ENCODE measurements at regions not wholly inside any gene's neighbourhood (a gene's known extent, or its start where the extent isn't known, plus 50 kb on each side); places are given as distances from the start of the nearest gene placed in this dataset.

DNA sequence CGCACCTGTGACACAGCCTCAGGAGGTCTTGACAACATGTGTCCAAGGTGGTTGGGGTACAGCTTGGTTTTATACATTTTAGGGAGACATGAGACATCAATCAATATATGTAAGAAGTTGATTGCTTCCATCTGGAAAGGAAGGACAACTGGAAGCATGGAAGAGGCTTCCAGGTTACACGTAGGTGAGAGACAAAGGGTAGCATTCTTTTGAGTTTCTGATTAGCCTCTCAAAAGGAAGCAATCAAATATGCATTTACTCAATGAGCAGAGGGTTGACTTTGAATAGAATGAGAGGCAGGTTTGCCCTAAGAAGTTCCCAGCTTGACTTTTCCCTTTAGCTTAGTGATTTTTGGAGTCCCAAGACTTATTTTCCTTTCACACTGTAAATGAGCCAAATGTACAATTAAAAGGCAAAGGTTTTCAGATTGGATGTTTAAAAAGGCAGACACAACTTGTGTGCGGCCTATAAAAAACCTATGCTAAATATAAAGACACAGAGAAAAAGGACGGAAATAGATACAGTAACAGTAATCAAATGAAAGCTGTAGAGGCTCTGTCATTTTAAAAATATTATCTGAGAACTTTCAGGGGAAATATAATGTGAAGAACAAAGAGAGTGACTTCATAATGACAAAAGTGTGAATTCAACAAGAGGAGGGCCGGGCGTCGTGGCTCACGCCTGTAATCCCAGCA is 65.7 kb upstream of the LANCL2 start:
- no peak for TF ChIP-seq PAX5 (IDR thresholded peaks at IDR 0.05; ENCODE audit: insufficient read depth, low read length, severe bottlenecking)
- no peak for TF ChIP-seq TAF1 (IDR thresholded peaks at IDR 0.05; ENCODE audit: low read depth, low read length)
- no peak for TF ChIP-seq SPI1 (IDR thresholded peaks at IDR 0.05; ENCODE audit: low read depth, low read length)
- no peak for FAIRE-seq
- no peak for DNase-seq (ENCODE audit: insufficient read length, low spot score)

DNA sequence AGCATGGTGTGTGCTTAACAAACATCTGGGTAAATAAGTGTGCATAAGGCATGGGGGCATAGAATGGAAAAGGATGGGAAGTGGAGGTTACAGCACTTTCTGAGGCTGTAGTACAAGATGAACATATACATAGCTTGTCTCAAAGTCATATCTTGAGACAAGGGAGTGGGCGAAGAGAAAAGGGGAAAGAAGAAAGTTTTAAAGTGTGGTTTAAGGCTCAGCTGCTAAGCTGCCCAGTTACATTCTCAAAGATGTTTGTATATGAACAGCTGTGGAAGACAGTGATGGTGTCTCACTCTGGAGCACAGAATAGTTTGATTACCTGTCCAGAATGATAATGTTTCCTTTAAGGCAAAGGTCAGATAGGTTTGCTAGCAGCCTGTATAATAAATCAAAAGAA is 61.9 kb upstream of the LANCL2 start:
- TF ChIP-seq POLR2AphosphoS5 (IDR thresholded peaks at IDR 0.05; ENCODE audit: low read depth, low read length) (no peak), POU2F2 (IDR thresholded peaks at IDR 0.05; ENCODE audit: low read depth, low read length) (no peak), SPI1 (IDR thresholded peaks at IDR 0.05; ENCODE audit: low read depth, low read length) (no peak), POLR2A (IDR thresholded peaks at IDR 0.05; ENCODE audit: low read depth, low read length) (no peak)
- DNase-seq (ENCODE audit: insufficient read length, low spot score) = no peak
- FAIRE-seq = no peak

DNA sequence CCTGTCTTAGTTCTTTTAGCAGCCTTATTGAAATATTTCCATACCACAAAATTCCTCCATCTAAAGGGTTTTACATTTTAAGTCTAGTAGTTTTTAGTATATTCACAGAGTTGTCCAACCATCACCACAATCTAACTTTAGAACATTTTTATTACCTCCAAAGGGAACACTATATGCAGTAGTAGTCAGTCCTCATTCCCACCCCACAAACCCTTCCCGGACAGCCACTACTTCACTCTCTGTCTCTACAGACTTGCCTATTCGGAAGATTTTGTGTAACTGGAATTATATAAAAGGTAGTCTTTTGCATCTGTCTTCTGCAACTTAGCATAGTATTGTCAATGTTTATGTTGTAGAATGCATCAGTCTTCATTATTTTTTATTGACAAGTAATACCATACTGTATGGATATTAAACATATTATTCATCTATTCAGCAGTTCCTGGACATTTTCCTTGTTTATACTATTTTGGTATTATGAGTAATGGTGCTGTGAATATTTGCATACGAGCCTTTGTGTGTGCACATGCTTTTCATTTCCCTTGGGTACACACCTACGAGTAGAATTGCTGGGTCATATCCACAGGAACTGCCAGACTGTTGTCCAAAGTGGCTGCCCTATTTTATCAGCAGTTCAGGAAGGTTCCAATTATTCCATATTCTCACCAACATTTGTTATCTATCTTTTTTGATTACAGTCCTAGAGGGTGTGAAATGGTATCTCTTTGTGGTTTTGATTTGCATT is 60.9 kb upstream of the LANCL2 start:
- FAIRE-seq (no peak), DNase-seq (ENCODE audit: insufficient read length, low spot score) (no peak)
- no peak for TF ChIP-seq POLR2A (IDR thresholded peaks at IDR 0.05; ENCODE audit: low read depth, low read length)
- no peak for TF ChIP-seq POLR2AphosphoS5 (IDR thresholded peaks at IDR 0.05; ENCODE audit: low read depth, low read length)
- TF ChIP-seq TAF1 (IDR thresholded peaks at IDR 0.05; ENCODE audit: low read depth, low read length) = no peak
- TF ChIP-seq POU2F2 (IDR thresholded peaks at IDR 0.05; ENCODE audit: low read depth, low read length) = no peak
- TF ChIP-seq PAX5 (IDR thresholded peaks at IDR 0.05; ENCODE audit: insufficient read depth, low read length, severe bottlenecking) = no peak
- TF ChIP-seq SPI1 (IDR thresholded peaks at IDR 0.05; ENCODE audit: low read depth, low read length) = no peak

DNA sequence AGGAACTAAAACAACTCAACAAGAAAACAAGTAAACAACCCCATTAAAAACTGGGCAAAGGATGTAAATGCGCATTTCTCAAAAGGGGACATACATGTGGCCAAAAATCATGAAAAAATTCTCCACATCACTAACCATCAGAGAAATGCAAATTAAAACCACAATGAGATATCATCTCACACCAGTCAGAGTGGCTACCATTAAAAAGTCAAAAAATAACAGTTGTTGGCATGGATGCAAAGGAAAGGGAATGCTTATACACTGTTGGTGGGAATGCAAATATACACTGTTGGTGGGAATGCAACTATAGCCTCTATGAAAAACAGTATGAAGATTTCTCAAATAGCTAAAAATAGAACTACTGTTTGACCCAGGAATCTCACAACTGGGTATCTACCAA is 60.0 kb upstream of the LANCL2 start:
- FAIRE-seq = no peak
- DNase-seq (ENCODE audit: insufficient read length, low spot score) = no peak
- TF ChIP-seq POU2F2 (IDR thresholded peaks at IDR 0.05; ENCODE audit: low read depth, low read length) (no peak), SPI1 (IDR thresholded peaks at IDR 0.05; ENCODE audit: low read depth, low read length) (no peak), TAF1 (IDR thresholded peaks at IDR 0.05; ENCODE audit: low read depth, low read length) (no peak), POLR2AphosphoS5 (IDR thresholded peaks at IDR 0.05; ENCODE audit: low read depth, low read length) (no peak), POLR2A (IDR thresholded peaks at IDR 0.05; ENCODE audit: low read depth, low read length) (no peak), PAX5 (IDR thresholded peaks at IDR 0.05; ENCODE audit: insufficient read depth, low read length, severe bottlenecking) (no peak)

DNA sequence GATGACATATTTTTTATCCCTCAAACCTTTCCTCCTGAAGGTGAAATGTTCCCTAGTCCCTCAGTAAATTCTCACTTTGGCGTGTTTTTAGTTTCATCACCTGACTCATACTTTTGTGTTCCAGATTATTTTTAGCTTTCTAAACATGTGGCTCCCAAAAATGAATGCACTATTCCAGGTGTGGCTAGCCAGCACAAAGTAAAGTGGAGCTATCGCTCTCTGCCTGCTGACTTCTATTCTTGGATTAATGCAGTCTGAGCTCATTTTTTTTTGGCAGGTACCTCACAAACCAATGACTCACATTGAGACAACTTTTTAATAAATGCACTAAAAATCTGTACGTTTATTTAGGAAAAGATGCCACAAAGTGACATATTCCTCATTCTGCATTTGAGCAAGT is 58.8 kb upstream of the LANCL2 start:
- DNase-seq (ENCODE audit: insufficient read length, low spot score) (no peak), FAIRE-seq (no peak)
- TF ChIP-seq POLR2A (IDR thresholded peaks at IDR 0.05; ENCODE audit: low read depth, low read length) (no peak), PAX5 (IDR thresholded peaks at IDR 0.05; ENCODE audit: insufficient read depth, low read length, severe bottlenecking) (no peak), TAF1 (IDR thresholded peaks at IDR 0.05; ENCODE audit: low read depth, low read length) (no peak), SPI1 (IDR thresholded peaks at IDR 0.05; ENCODE audit: low read depth, low read length) (no peak), POLR2AphosphoS5 (IDR thresholded peaks at IDR 0.05; ENCODE audit: low read depth, low read length) (no peak), POU2F2 (IDR thresholded peaks at IDR 0.05; ENCODE audit: low read depth, low read length) (no peak)

DNA sequence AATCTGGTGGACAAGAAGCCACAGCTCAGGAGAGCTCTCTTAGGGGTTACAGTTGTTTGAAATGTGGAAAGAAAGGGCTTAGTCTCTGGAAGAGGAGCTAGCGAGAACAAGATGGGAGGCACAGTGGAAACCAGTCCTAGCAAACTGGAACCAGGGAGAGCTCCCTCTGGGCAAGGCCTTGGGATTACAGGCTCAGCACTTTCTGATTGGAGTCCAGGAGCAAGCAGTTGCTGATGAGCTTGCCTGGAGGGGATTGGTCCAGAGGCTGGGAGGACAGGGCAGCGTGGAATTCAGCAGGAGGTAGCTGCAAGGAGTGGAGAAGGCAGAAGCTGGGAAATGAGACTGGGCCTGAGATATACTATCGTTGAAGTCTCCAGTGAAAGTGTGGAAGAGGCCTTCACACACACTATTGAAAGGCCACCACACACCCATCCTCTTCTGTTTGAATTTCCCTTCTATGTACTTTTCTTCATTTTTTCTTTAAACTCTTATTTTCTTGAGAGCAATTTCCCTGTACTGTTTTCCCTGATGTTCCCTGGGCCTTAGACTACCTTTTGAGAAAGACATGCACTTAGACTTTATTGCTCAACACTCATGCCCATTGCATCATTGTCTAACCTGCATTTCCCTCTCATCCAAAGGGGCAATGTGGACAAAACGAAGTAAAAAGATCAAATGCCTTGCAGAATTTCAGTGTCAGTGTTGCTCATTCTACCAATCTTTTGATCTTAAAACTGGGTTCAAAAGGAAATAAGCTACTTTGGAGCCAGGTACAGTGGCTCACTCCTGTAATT is 57.8 kb upstream of the LANCL2 start:
- DNase-seq (ENCODE audit: insufficient read length, low spot score) (no peak), FAIRE-seq (no peak)
- no peak for TF ChIP-seq PAX5 (IDR thresholded peaks at IDR 0.05; ENCODE audit: insufficient read depth, low read length, severe bottlenecking)

DNA sequence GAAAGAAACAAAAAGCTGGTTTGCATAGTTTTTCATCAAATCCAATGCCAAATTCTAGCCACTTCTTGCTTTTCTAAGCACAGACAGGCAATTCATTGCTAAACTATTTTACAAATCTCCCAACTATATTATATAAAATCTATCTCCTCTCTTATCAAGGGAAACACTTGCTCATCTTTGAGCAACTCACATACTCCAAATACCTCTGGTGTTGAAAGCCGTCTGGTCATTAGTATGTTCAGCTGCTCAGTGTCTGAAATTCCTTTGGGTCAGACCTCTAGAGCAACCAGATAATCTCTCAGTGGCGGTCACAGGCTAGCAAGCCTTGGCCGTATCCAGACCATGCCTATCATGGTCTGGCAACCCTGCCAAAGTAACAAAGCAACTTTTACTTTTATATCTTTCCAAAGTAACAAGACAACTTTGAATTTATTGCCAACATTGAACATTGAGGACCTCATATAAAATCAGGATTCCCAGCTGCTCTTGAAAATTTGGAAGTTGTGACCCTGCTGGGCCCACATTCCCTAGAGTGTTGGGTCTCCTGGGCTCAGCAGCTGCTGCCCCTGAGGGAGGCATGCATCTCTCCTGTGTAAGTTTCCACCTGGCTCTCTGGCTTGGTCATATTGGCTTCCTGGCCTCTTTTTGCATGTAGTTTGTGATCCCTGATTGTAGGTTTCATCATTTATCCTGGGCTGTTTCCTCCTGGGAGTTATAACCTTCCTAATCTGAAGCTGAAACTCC is 56.8 kb upstream of the LANCL2 start:
- FAIRE-seq (no peak), DNase-seq (ENCODE audit: insufficient read length, low spot score) (no peak)
- TF ChIP-seq POU2F2 (IDR thresholded peaks at IDR 0.05; ENCODE audit: low read depth, low read length) (no peak), POLR2A (IDR thresholded peaks at IDR 0.05; ENCODE audit: low read depth, low read length) (no peak), PAX5 (IDR thresholded peaks at IDR 0.05; ENCODE audit: insufficient read depth, low read length, severe bottlenecking) (no peak)

DNA sequence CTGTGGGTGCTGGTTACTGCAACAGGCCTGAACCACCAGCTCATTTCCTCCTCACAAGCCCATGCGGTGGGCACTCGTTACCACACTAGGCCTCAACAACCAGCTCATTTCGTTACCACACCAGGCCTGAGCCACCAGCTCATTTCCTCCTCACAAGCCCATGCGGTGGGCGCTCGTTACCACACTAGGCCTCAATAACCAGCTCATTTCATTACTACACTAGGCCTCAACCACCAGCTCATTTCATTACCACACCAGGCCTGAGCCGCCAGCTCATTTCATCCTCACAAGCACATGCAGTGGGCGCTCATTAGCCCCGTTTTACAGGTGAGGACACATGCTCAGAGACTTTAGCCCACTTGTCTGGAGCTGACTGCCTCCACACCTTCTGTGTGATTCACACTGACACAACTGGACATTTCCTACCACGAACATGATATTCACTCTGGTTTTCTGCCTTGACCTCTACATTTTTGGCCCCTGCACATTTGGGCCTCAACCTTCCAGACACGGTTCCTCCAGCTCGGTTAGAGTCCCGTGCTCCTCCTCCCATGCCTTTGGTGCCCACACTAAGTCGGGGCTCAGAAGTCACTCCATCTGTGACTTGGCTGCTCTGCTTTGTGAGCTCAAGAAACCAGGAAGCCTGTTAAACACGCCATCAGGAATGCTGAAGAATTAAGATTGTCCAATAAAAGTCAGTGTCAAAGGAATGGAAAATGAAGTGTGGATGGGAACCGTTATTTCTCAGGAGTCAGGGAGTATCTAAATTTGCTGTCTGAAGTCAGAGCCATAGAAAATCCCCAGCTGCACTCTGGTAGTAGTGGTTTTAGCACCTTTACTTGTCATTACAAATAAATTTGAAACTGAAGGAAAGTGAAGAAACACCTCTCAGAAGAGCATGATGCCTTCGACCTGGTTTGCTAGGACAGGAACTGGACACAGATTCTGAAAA is 55.8 kb upstream of the LANCL2 start:
- no peak; the same call in 1 of the 2 replicates for TF ChIP-seq POU2F2 (IDR thresholded peaks at IDR 0.05; ENCODE audit: low read depth, low read length)
- peak; percentile 29; the same call in 1 of the 2 replicates for TF ChIP-seq SPI1 (IDR thresholded peaks at IDR 0.05; ENCODE audit: low read depth, low read length)
- peak; percentile 38 for FAIRE-seq
- DNase-seq (ENCODE audit: insufficient read length, low spot score) = no peak
